CD4-positive, alpha-beta T cell treated with Interleukin-6 at 100 ng/mL for 8 hours (primary cell): ENCODE measurements at regions not wholly inside any gene's neighbourhood (a gene's known extent, or its start where the extent isn't known, plus 50 kb on each side); places are given as distances from the start of the nearest gene placed in this dataset.
"Not testable (repeated sequence)": the region's sequence is repeated elsewhere in the genome, so short reads cannot be mapped to it uniquely, and the experiment has no call there.

Source experiments
- DNase-seq: peaks from one replicate; pipeline ENCODE4 v3.0.0-alpha.2; 2020; ENCODE audit warnings: mixed read lengths, low spot score

- not testable (repeated sequence) for DNase-seq
These were observed 75.1 kb downstream of the KBTBD2 start for GRCh38 chr7:32816409-32816948.

GRCh38 chr7:32814779-32815178 is 76.8 kb downstream of the KBTBD2 start:
- DNase-seq, result not testable (repeated sequence)

- DNase-seq, result no peak
These were observed 81.7 kb downstream of the KBTBD2 start for GRCh38 chr7:32809871-32810270.

- no peak for DNase-seq
These were observed 82.2 kb downstream of the KBTBD2 start for GRCh38 chr7:32809347-32809746.

GRCh38 chr7:32803406-32804141 is 88.0 kb downstream of the KBTBD2 start:
- DNase-seq, result no peak

- no peak for DNase-seq
These were observed 89.2 kb downstream of the KBTBD2 start for GRCh38 chr7:32802305-32802910.

- DNase-seq, result not testable (repeated sequence)
These were observed 98.5 kb downstream of the KBTBD2 start for GRCh38 chr7:32793053-32793452.

- DNase-seq, result not testable (repeated sequence)
These were observed 100.7 kb downstream of the KBTBD2 start for GRCh38 chr7:32790766-32791430.

- DNase-seq, result not testable (repeated sequence)
These were observed 102.3 kb downstream of the KBTBD2 start for GRCh38 chr7:32789266-32789665.

- not testable (repeated sequence) for DNase-seq
These were observed 103.4 kb downstream of the KBTBD2 start for GRCh38 chr7:32788174-32788573.

- DNase-seq, result not testable (repeated sequence)
These were observed 106.1 kb downstream of the KBTBD2 start for GRCh38 chr7:32785365-32785944.

GRCh38 chr7:32779895-32780294 is 111.7 kb downstream of the KBTBD2 start:
- DNase-seq, result not testable (repeated sequence)

GRCh38 chr7:32779167-32779566 is 112.4 kb downstream of the KBTBD2 start:
- no peak for DNase-seq

- not testable (repeated sequence) for DNase-seq
These were observed 114.4 kb downstream of the KBTBD2 start for GRCh38 chr7:32777041-32777666.

- DNase-seq, result not testable (repeated sequence)
These were observed 115.2 kb downstream of the KBTBD2 start for GRCh38 chr7:32776318-32776717.

- not testable (repeated sequence) for DNase-seq
These were observed 115.8 kb downstream of the KBTBD2 start for GRCh38 chr7:32775809-32776208.

- no peak for DNase-seq
These were observed 117.0 kb downstream of the KBTBD2 start for GRCh38 chr7:32774541-32774951.

GRCh38 chr7:32768866-32769510 is 122.6 kb downstream of the KBTBD2 start:
- not testable (repeated sequence) for DNase-seq

- DNase-seq, result not testable (repeated sequence)
These were observed 123.2 kb downstream of the KBTBD2 start for GRCh38 chr7:32768338-32768737.

- DNase-seq, result not testable (repeated sequence)
These were observed 125.8 kb downstream of the KBTBD2 start for GRCh38 chr7:32765649-32766251.

GRCh38 chr7:32765185-32765584 is 126.4 kb downstream of the KBTBD2 start:
- DNase-seq, result no peak
